ENCODE measurements at regions not wholly inside any gene's neighbourhood (a gene's known extent, or its start where the extent isn't known, plus 50 kb on each side); places are given as distances from the start of the nearest gene placed in this dataset.

DNA sequence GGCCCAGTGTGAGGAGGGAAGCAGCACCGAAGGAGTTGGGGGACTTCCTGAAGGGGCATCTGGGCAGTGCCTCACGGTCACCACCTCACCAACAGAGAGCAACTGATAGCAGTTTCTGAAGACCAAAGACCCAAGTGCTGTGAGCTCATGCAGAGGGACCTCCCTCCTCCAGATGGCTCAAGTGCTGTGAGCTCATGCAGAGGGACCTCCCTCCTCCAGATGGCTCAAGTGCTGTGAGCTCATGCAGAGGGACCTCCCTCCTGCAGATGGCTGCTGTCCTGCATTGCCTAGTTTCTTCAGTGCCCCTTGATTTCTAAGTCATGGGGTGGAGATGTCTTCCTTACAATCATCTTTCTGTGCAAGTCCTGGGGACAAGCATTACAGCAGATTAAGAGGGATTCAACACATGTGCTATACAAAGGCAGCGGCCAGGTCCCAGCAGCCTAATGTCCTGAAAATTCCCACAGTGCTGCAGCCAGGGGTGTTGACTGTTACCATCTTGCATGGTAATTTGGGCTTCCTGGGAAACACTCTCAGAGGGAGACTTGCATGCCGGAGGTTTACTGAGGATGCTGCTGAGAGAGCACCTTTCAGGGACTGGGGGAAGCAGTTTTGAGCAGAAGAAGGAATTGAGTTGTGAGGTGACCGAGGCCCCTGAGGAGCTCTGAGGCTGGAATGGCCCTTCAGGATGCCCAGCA lies 409.3 kb downstream of the GALR1 start:
- no peak for DNase-seq (ENCODE audit: low read depth)

DNA sequence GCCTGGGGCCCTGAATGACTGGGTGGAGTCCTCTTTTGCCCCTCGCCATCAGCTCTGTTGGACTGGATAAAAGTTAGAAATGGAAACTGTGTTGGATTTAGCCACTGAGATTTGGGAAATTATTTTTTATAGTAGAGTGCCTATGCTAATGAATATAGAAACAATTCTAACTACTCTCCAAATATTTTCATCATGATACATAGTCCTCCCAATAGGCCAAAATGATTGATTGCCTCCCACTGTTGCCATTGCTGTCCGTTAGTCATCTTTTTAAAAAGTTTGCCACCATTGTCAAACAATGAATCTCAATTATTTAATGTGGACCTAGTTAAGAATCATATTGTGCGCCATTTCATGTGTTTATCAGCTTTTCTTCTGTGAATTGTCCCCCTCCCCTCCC lies 417.0 kb downstream of the GALR1 start:
- DNase-seq (ENCODE audit: low read depth) = no peak

DNA sequence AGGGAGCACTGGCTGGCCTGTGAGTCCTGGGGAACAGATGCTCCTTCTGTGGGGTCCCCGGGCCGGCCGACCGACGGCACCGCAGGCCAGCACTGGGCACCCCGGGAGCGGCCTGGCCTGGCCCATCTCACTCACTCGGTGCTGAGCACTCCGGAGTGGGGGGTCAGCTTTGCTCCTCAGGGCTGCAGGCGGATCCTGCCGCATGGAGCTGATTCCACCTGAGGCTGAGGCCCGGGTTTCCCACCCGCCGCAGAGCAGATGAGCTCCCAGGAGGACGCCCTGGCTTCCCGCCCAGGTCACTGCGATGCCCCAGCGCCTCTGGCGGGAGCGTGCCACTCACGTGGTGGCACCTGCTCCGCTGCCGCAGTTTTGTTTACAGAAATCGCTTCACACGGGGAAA lies 418.6 kb downstream of the GALR1 start:
- DNase-seq (ENCODE audit: low read depth) = no peak

DNA sequence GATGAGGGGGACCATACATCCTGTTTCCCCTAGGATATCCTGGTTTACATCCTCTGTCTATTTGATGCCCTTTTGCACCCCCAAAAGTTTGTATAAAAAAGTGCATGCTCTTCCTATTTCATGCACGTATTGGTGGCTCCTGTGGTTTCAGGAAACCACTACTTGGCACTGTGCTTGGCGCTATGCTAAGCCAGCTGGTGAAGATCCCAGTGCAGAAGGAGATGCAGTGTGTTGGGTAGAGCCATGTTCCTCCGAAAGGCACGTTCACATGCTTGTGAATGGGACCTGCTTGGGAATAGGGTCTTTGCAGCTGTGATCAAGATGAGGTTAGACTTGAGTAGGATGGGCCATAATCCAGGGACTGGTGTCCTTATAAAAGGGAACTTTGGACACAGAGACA lies 419.7 kb downstream of the GALR1 start:
- no peak for DNase-seq (ENCODE audit: low read depth)

DNA sequence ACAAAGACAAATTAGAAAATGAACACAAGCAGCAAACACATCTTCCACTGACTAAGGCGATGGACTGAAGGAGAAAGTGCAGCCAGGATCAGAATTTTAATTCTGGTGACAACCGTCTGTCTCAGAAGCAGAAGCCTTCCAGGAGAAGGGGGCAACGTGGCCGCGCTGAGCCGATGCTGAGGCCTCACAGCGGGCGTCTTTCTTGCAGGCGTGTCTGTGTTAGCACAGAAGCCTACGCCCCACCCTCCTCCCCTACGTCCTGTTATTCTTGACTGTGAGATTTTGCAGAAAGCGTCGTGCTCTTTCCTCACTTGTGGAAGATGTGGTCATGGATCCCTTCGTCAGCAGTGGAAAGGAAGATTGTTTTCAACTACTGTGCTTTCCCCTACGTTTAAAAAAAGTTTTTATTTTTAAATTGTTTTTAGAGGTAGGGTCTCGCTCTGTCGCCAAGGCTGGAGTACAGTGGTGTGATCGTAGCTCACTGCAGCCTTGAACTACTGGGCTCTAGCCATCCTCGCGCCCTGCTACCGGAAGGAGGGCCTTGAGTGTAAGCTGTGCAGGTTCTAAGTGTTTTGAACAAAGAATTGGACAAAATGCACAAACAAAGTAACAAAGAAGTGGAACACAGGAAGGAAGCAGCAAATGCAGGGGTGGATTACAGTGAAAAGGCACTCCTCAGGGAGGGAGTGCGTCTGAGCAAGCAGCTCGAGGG lies 422.0 kb downstream of the GALR1 start:
- no peak for DNase-seq (ENCODE audit: low read depth)

DNA sequence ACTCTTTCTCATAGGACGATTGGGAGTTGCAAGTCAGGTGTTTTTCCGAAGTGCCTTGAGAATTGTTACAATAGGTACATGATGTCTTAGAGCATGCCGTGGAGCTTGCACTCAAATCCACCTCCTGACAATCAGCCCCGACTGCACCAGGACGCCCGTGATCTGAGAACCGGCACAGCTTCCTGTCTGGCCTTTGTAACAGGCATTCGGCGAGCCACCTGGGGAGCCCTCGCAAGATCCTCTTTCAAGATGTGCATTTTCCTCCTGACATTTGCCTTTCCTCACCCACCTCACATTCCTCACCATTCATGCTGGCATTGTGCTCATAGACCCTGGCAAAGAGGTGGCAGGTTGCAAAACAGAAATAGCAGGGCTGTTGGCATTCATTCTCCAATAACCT lies 427.3 kb downstream of the GALR1 start:
- no peak for DNase-seq (ENCODE audit: low read depth)

DNA sequence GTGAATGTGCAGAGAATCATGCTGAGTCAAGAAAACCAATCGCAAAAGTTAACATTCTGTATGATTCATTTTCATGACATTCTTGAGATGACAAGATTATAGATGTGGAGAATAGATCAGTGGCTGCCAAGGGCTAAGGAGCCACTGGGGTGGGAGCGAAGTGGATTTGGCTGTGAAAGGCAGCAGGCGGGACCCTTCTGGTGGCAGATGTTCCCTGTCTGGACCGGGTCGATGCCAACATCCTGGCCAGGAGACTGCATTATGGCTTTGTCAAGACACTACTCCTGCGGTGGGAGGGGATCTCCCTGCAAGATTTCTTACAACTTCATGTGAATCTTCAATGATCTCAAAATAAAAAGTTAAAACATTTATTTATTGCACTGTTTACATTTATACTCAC lies 427.9 kb downstream of the GALR1 start:
- no peak for DNase-seq (ENCODE audit: low read depth)

DNA sequence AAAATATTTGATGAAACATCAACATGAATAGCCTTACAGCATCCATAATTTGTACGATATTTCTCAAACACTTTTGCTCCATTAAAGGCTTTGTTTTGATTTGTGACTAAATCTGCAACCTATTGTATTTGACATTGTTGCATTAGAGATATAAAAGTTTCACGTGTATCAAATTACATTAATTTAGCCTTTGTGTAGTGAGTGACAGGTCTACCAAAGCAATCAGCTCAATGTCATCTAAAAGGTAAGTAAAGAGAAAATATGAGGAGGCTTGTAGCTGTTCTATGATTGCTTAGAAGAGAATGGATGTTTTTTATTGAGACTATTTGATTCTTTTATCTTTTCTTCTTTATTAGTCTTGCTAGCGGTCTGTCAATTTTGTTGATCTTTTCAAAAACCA lies 430.2 kb downstream of the GALR1 start:
- DNase-seq (ENCODE audit: low read depth) = no peak

DNA sequence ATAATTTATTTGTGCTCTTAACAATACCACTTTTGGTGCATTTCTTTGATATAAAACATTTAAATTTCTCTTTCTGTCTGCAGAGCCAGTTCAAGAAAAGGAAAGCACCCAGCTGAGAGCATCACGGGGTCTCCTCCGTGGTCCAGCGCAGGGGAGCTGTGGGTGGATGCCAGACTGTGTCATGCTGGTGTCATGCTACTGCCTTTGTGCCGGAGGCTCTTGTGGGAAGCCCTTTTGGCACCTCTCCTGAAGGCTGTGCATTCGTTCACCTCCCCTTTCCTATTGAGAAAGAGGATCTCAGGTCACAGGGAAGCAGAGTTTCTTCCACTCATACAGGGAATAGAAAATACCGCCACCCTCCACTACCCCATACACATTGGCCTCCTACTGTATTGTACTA lies 450.4 kb downstream of the GALR1 start:
- no peak for DNase-seq (ENCODE audit: low read depth)

DNA sequence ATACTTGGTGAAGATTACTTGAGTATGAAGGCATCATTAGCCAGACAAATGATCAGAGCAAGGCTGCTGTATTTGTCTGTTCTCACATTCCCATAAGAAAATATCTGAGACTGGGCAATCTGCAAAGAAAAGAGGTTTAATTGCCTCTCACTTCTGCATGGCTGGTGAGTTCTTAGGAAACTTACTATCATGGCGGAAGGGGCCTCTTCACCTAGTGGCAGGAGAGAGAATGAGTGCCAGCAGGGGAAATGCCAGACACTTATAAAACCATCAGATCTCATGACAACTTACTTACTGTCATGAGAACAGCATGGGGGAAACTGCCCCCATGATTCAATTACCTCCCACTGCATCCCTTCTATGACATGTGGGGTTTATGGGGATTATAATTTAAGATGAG lies 452.3 kb downstream of the GALR1 start:
- DNase-seq (ENCODE audit: low read depth) = no peak

DNA sequence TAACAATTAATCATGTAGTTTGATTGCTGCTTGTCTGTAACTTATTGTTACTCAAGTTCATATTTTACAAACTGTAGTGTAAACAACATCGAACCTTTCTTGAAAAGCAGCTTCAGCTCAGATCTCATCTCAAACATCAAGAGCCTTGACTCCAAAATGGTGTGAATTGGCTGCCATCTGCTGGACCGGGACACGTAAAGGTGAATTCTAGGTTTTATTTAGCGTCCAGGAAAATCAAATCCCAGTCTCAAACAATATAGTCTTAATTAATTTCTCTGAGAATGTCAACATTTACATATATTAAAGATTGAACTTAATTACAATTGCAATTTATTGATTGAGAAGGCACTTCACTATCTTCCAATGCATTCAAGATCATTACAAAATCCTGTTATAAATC lies 453.0 kb downstream of the GALR1 start:
- no peak for DNase-seq (ENCODE audit: low read depth)

DNA sequence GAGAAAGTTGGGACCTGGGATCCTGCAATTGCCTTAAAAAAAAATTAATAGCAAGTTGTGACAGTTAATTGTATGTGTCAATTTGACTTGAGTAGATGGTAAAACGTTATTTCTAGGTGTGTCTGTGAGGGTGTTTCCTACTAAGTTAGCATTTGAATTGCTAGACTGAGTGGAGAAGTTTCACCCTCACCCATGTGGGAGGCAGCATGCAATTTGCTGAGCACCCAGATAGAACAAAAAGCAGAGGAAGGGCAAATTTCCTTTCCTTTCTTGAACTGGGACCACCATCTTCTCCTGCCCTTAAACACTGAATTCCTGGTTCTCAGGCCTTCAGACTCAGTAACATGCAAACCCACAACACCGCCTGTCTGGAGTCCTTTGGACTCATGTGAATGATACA lies 455.7 kb downstream of the GALR1 start:
- no peak for DNase-seq (ENCODE audit: low read depth)

DNA sequence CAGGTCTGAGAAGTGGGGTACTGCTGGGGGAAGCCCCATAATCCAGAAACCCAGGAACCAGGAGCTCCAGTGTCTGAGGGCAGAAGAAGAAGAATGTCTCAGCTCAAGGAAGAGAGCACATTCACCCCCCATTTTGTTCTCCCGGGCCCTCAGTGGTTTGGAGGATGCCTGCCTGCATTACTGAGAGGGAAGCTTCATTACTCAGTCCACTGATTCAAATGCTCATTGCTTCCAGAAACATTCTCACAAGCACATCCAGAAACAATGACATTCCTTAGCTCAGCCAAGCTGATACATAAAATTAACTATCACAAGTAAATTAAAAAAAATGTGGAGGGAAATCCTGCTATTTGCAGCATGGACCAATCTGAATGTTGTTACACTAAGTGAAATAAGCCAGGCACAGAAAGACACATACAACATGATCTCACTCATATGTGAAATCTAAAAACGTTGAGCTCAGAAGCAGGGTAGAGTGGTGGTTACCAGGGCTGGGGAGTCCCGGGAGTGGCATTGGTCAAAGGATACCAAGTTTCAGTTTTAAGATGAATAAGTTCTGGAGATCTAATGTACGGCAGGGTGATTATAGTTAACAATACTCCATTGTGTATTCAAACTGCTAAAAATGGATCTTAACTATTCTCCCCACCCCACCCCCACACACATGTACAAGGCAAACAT lies 459.3 kb downstream of the GALR1 start:
- DNase-seq (ENCODE audit: low read depth) = no peak

DNA sequence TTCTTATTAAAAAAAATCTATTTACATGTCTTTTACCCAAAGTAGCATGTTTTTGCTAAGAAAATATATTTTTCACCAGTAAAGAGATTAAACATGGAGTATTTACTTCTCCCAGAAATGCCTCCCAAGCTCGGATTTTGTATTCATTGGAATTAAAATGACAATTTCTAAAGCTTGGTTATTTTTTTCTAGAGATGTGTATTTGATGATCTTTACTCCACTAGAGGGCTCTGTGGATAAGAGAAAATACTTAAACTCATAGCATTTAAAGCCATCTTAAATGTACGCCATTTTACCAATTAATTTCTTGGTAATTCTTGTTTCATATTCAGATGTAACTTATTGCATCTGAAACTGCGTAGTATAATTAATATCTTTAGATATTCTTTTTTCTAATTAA lies 461.4 kb downstream of the GALR1 start:
- DNase-seq (ENCODE audit: low read depth) = no peak

DNA sequence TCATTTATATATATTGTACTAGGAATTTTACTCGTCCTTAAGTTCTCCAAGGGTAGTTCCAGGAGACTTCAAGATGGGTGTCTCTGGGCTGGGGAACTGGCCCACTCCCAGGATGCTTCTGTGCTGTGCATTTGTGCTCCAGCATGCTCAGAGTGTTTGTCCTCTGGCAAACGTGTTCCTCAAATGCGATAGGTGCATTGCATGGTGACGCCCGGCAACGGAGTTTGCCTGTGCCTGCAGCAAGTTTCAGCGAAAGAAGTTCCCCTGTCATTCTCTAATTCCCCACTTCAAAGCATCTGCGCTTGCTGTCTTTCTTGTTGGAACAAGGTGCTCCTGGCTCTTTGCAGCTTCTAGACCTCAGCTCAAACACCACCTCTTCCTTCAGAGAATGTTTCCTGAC lies 465.1 kb downstream of the GALR1 start:
- DNase-seq (ENCODE audit: low read depth) = no peak

DNA sequence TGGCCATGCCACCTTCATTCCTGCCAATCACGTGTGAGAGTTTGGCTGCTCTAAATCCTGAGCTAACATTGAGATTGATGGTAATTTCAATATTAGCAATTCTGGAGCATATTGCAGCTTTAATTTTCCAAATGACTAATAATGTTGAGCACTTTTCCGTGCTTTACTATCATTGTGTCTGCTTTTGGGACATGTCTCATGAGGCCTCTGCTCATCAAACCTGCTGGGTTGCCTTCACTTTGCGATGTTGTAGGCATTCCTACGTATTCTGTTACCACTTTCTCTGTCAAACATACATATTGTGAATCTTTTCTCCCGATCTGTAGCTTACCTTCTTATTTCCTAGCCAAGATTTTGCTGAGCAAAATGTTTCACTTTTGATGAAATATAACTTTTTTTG lies 466.6 kb downstream of the GALR1 start:
- no peak for DNase-seq (ENCODE audit: low read depth)

DNA sequence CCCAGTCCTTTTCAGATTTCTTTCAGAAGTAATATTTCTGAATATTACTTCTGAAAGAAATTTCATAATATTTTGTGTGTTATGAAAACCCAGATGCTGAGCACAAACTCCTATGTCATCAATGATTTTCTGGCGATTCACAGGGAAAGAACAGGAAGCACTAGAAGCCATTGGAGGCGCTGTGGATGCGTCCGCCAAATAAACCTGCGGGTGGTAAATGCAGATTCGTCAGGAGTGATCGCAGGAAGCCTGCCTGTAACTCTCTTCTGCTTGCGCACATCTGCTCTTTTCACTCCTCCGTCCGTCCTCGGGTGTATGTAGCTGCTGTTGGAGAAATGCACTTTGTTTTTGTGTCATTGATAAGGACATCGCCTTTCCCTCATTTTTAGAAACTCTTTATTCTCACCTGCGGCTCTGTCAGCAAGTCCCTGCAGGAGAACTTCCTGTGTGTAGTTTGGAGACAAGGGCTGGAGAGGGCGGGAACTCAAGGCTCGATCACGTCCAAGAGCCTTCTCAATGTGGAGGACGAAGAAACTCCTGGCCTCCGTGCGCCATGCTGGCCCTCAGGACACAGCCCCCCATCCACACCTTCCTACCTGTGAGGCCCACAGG lies 483.8 kb downstream of the GALR1 start:
- DNase-seq (ENCODE audit: low read depth) = no peak

DNA sequence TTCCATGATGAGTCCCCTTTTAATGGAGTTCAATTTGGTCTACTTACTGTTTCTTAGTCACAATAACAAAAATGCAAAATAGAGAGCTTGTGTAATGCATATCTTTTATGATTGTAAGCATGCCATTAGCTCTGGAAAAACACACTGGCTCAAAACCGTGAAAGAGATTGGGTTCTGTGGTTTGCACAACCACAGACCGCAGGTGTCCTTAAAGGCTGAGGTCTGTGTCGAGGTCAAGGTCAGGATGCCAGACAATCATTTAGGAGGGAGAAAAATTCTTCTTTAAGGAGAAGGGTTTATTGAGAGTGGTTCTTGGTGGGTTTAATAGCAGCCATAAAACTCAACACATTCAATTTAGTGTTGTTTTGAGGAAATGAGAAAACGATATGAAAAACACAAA lies 487.2 kb downstream of the GALR1 start:
- DNase-seq (ENCODE audit: low read depth) = no peak

DNA sequence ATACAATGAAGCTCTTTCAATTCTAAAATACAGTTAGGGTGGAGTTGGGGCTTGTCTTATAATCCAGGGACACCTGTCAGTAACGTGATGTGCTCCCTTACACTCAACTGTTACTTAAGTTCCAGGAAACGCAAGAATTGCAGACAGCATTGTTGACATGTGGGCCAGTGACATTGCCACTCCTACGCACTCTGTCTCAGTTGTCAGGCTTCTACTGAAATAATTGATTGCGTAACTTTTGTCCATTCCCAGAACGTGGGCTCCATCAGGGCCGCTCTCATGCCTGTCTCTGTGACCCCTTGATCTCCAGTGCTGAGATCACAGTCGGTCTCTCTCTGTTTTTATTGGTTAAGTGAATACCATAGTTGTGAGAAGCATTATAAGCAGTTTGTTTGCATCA lies 487.8 kb downstream of the GALR1 start:
- no peak for DNase-seq (ENCODE audit: low read depth)

DNA sequence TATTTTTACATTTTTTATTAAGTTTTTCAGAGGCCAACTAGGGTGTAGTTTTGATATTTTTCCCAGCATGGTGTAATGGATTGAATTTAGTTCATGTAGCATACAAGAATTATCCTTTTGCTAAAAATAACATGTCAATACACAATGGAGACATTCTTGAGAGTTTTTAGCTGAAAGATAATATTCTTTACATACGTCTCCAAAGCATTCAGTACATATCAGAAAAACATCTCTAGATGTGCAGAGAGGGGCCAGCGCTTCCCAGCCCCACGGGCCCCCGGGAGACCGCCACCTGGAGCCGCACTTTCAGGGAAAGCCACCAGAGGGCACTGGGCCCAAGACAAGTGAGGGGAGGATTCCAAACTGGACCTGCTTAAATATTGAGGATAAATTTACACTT lies 499.4 kb downstream of the GALR1 start:
- DNase-seq (ENCODE audit: low read depth) = no peak

DNA sequence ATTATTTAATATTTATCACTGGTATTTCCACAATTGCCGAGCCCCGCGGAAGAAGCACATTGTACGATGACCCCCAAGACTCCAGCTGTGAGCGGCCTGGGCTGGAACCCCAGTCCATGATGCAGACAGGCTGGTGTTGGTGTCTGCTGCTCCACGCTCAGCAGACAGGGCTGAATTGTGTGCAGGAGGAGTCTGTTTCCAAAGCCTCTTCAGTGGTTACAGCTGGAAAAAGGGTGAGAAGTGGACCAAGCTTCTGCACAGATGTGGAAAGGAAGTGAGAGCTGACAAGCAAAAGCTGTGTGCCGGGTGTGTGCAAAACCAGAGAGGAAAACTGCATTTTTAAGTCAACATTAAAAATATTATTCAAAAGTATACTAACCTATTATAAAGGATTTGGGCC lies 500.4 kb downstream of the GALR1 start:
- no peak for DNase-seq (ENCODE audit: low read depth)

DNA sequence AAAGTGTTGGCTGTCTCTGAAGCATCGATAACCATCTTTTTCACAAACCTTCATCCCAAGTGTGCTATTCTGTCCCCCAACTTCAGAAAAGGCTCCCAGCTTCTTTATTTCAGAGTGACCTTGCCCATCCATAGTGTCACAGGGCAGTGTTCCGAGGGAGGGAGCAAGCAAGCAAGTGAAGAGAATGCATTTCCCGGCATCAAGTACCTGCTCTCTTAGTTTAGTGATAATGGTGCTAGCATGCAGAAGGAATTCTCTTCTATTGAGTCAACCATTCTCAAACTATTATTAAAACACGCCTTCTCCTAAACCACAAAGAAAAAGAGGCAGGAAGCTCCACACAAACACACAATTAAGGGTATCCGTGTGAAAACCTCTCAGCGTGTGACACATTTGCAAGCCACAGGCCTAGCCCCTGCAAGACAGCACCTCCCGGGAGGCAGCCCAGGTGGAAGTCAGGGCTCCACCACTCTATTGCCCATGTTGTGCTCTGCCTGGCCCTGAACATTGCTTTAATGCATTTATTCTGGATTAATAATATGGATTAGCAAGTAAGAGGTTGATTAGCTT lies 504.9 kb downstream of the GALR1 start:
- no peak for DNase-seq (ENCODE audit: low read depth)

DNA sequence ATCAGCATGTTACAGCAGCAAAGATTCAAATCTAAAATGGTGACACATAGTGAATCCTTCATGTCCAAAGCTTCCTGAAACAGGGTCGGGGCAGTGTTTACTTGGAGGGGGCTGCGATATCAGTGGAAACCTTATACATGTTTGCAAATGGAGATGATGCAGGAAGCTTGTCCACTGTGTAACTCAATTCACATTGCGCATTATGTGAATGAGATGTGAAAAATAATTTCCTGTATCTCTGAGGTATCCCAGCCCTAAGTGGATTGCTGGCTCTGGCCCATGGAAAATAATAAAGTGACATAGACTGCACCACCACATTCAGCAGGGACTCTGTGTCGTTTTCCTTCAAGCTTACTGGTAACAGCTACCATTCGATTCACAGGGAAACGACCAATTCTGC lies 505.5 kb downstream of the GALR1 start:
- DNase-seq (ENCODE audit: low read depth) = no peak
